ENCODE measurements at regions not wholly inside any gene's neighbourhood (a gene's known extent, or its start where the extent isn't known, plus 50 kb on each side); places are given as distances from the start of the nearest gene placed in this dataset.

GRCh38 chr12:107431942-107432341 lies 253.7 kb upstream of the PWP1 start:
- Histone ChIP-seq H3K36me3 (ENCODE audit: control insufficient read depth in 4 of 4, insufficient read depth in 4 of 4, low read length in 4 of 4) (no peaks in the 10 kb centered on the region), H3K27ac (ENCODE audit: low read depth in 1 of 2, low read length in 1 of 2) (no peak overlapping the region), H3K27me3 (ENCODE audit: control insufficient read depth in 3 of 3, insufficient read depth in 3 of 3, low read length in 2 of 3) (no peaks in the 10 kb centered on the region), H3K9ac (ENCODE audit: insufficient read depth in 1 of 2, low read length in 2 of 2) (no peak overlapping the region), H3K9me3 (ENCODE audit: control insufficient read depth in 4 of 4, insufficient read depth in 3 of 4, low read length in 3 of 4) (peaks cover 0 to under 1% (median 0%) of the 10 kb centered on the region in 4 donors), H3K4me1 (ENCODE audit: control insufficient read depth in 5 of 5, insufficient read depth in 5 of 5, low read length in 5 of 5) (no peaks in the 10 kb centered on the region), H3K4me3 (no peak overlapping the region)
- WGBS, 2 donors = 17 to 42% methylated on average over 1 of the region's 1 CpG
- TF ChIP-seq CTCF (IDR thresholded peaks at IDR 0.05; ENCODE audit: control extremely low read depth, extremely low read depth) = no peak
- ATAC-seq (ENCODE audit: insufficient read depth, low FRiP score) (no peak), DNase-seq (no peak)

GRCh38 chr12:107435072-107435471 lies 250.5 kb upstream of the PWP1 start:
- 84 to 86% methylated on average over 3 of the region's 3 CpGs for WGBS, 2 donors
- Histone ChIP-seq H3K9me3 (ENCODE audit: control insufficient read depth in 4 of 4, insufficient read depth in 3 of 4, low read length in 3 of 4) (no peaks in the 10 kb centered on the region), H3K4me1 (ENCODE audit: control insufficient read depth in 5 of 5, insufficient read depth in 5 of 5, low read length in 5 of 5) (no peaks in the 10 kb centered on the region), H3K27me3 (ENCODE audit: control insufficient read depth in 3 of 3, insufficient read depth in 3 of 3, low read length in 2 of 3) (no peaks in the 10 kb centered on the region), H3K36me3 (ENCODE audit: control insufficient read depth in 4 of 4, insufficient read depth in 4 of 4, low read length in 4 of 4) (no peaks in the 10 kb centered on the region), H3K9ac (ENCODE audit: insufficient read depth in 1 of 2, low read length in 2 of 2) (no peak overlapping the region), H3K27ac (ENCODE audit: low read depth in 1 of 2, low read length in 1 of 2) (no peak overlapping the region), H3K4me3 (no peak overlapping the region)
- no peak for TF ChIP-seq CTCF (IDR thresholded peaks at IDR 0.05; ENCODE audit: control extremely low read depth, extremely low read depth)
- no peak for DNase-seq
- ATAC-seq (ENCODE audit: insufficient read depth, low FRiP score) = no peak

- WGBS, 2 donors = 71 to 79% methylated on average over 2 of the region's 2 CpGs
- TF ChIP-seq CTCF (IDR thresholded peaks at IDR 0.05; ENCODE audit: control extremely low read depth, extremely low read depth) = no peak
- no peak overlapping the region for H3K9ac ChIP-seq (ENCODE audit: insufficient read depth in 1 of 2, low read length in 2 of 2)
- no peak overlapping the region for H3K4me3 ChIP-seq
- no peaks in the 10 kb centered on the region for H3K27me3 ChIP-seq (ENCODE audit: control insufficient read depth in 3 of 3, insufficient read depth in 3 of 3, low read length in 2 of 3)
- no peaks in the 10 kb centered on the region for H3K9me3 ChIP-seq (ENCODE audit: control insufficient read depth in 4 of 4, insufficient read depth in 3 of 4, low read length in 3 of 4)
- DNase-seq = peak in 2 of 3 donors; percentile 31 to 55
- no peaks in the 10 kb centered on the region for H3K4me1 ChIP-seq (ENCODE audit: control insufficient read depth in 5 of 5, insufficient read depth in 5 of 5, low read length in 5 of 5)
- ATAC-seq (ENCODE audit: insufficient read depth, low FRiP score) = no peak
- H3K27ac ChIP-seq (ENCODE audit: low read depth in 1 of 2, low read length in 1 of 2) = no peak overlapping the region
- H3K36me3 ChIP-seq (ENCODE audit: control insufficient read depth in 4 of 4, insufficient read depth in 4 of 4, low read length in 4 of 4) = no peaks in the 10 kb centered on the region
Observed at GRCh38 chr12:107435520-107435919, 250.1 kb upstream of the PWP1 start.

- Histone ChIP-seq H3K9me3 (ENCODE audit: control insufficient read depth in 4 of 4, insufficient read depth in 3 of 4, low read length in 3 of 4) (no peaks in the 10 kb centered on the region), H3K27me3 (ENCODE audit: control insufficient read depth in 3 of 3, insufficient read depth in 3 of 3, low read length in 2 of 3) (no peaks in the 10 kb centered on the region), H3K9ac (ENCODE audit: insufficient read depth in 1 of 2, low read length in 2 of 2) (no peak overlapping the region), H3K4me1 (ENCODE audit: control insufficient read depth in 5 of 5, insufficient read depth in 5 of 5, low read length in 5 of 5) (no peaks in the 10 kb centered on the region), H3K27ac (ENCODE audit: low read depth in 1 of 2, low read length in 1 of 2) (no peak overlapping the region), H3K4me3 (no peak overlapping the region), H3K36me3 (ENCODE audit: control insufficient read depth in 4 of 4, insufficient read depth in 4 of 4, low read length in 4 of 4) (no peaks in the 10 kb centered on the region)
- ATAC-seq (ENCODE audit: insufficient read depth, low FRiP score) = no peak
- DNase-seq = no peak
- WGBS, 2 donors = 84 to 92% methylated on average over 5 of the region's 5 CpGs
- no peak for TF ChIP-seq CTCF (IDR thresholded peaks at IDR 0.05; ENCODE audit: control extremely low read depth, extremely low read depth)
Observed at GRCh38 chr12:107436376-107436775, 249.2 kb upstream of the PWP1 start.

Measured in lung (tissue), 11 donors.